ENCODE measurements at regions not wholly inside any gene's neighbourhood (a gene's known extent, or its start where the extent isn't known, plus 50 kb on each side); places are given as distances from the start of the nearest gene placed in this dataset.
A peak's percentile ranks its signal among the peaks of the same experiment; 100 is the strongest.

DNA sequence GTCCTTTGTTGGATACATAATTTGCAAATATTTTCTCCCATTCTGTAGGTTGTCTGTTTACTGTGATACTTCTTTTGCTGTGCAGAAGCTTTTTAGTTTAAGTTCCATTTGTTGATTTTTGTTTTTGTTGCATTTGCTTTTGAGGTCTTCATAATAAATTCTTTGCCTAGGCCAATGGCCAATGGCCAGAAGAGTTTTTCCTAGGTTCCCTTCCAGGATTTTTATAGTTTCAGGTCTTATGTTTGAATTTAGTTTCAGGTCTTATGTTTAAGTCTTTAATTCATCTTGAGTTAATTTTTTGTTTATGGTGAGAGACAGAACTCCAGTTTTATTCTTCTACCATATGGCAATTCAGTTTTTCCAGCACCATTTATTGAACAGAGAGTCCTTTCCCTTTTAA lies 90.1 kb upstream of the GOT2 start:
- Histone ChIP-seq H3K79me2 (ENCODE audit: control insufficient read depth, insufficient read depth, low read length) (no peaks in the 10 kb centered on the region), H3K4me1 (replicated peaks in 1 of 2; ENCODE audit: control insufficient read depth in 2 of 2, insufficient read depth in 2 of 2, low read length in 2 of 2) (no peaks in the 10 kb centered on the region), H3K36me3 (ENCODE audit: control insufficient read depth, insufficient read depth, low read length) (no peaks in the 10 kb centered on the region), H3K27me3 (ENCODE audit: control insufficient read depth in 2 of 2, insufficient read depth in 2 of 2, low read length in 2 of 2) (no peaks in the 10 kb centered on the region; a peak in 1 of 5 replicates), H3K4me3 (no peak overlapping the region), H3K27ac (ENCODE audit: extremely low read depth, low read depth, low read length) (no peak overlapping the region), H3K4me2 (ENCODE audit: insufficient read depth, low read length) (no peak overlapping the region), H3K9me3 (replicated peaks; ENCODE audit: control insufficient read depth, insufficient read depth, low read depth, low read length) (no peaks in the 10 kb centered on the region), H4K20me1 (replicated peaks; ENCODE audit: control insufficient read depth, insufficient read depth, low read length) (no peaks in the 10 kb centered on the region), H3K9ac (ENCODE audit: insufficient read depth in 1 of 2, low read depth in 2 of 2, low read length in 2 of 2) (no peak overlapping the region), H2AFZ (ENCODE audit: low read depth, low read length) (no peak overlapping the region), H3K9me1 (ENCODE audit: control insufficient read depth, insufficient read depth, low read length) (no peaks in the 10 kb centered on the region)
- in situ Hi-C loops (cut with MboI): no loop called here
- no peak for ATAC-seq
- intact Hi-C loops (cut with micrococcal nuclease): no loop called here
- no peak for FAIRE-seq
- no TSS peak for BruUV-seq (replicated peaks)
- no peak for DNase-seq (ENCODE audit: extremely low read depth in 1 of 4, low spot score in 3 of 4)
- ChIA-PET CTCF (ENCODE audit: low intra/inter-chr PET ratio) (no interaction called here), POLR2A (no interaction called here)
- no peak for TF ChIP-seq ZNF140 (CRISPR knock-in tag; IDR thresholded peaks at IDR 0.05)

- Histone ChIP-seq H3K9me3 (replicated peaks; ENCODE audit: control insufficient read depth, insufficient read depth, low read depth, low read length) (no peaks in the 10 kb centered on the region), H3K79me2 (ENCODE audit: control insufficient read depth, insufficient read depth, low read length) (no peaks in the 10 kb centered on the region), H3K9ac (ENCODE audit: insufficient read depth in 1 of 2, low read depth in 2 of 2, low read length in 2 of 2) (no peak overlapping the region), H3K4me3 (no peak overlapping the region), H4K20me1 (replicated peaks; ENCODE audit: control insufficient read depth, insufficient read depth, low read length) (no peaks in the 10 kb centered on the region), H3K27ac (ENCODE audit: extremely low read depth, low read depth, low read length) (no peak overlapping the region), H3K4me2 (ENCODE audit: insufficient read depth, low read length) (no peak overlapping the region), H3K36me3 (ENCODE audit: control insufficient read depth, insufficient read depth, low read length) (no peaks in the 10 kb centered on the region), H3K27me3 (ENCODE audit: control insufficient read depth in 2 of 2, insufficient read depth in 2 of 2, low read length in 2 of 2) (no peaks in the 10 kb centered on the region; a peak in 1 of 5 replicates), H3K4me1 (replicated peaks in 1 of 2; ENCODE audit: control insufficient read depth in 2 of 2, insufficient read depth in 2 of 2, low read length in 2 of 2) (no peaks in the 10 kb centered on the region), H2AFZ (ENCODE audit: low read depth, low read length) (no peak overlapping the region), H3K9me1 (ENCODE audit: control insufficient read depth, insufficient read depth, low read length) (no peaks in the 10 kb centered on the region)
- FAIRE-seq (no peak), DNase-seq (ENCODE audit: extremely low read depth in 1 of 4, low spot score in 3 of 4) (no peak), ATAC-seq (no peak)
- no TSS peak for BruUV-seq (replicated peaks)
- POLR2A ChIA-PET: no interaction called here
- intact Hi-C loops (cut with micrococcal nuclease): no loop called here
- in situ Hi-C loops (cut with MboI): no loop called here
- no peak for TF ChIP-seq HCFC1 (IDR thresholded peaks at IDR 0.05; ENCODE audit: low read depth, low read length)
- TF ChIP-seq TCFL5 (CRISPR knock-in tag; conservative IDR thresholded peaks at IDR 0.05): no peak
- TF ChIP-seq RCOR1 (IDR thresholded peaks at IDR 0.05; ENCODE audit: borderline replicate concordance in 1 of 2, low read depth in 2 of 2, low read length in 2 of 2): no peak
- TF ChIP-seq, protein P1, sequence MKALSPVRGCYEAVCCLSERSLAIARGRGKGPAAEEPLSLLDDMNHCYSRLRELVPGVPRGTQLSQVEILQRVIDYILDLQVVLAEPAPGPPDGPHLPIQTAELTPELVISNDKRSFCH (CRISPR knock-in tag; IDR thresholded peaks at IDR 0.05): no peak
- TF ChIP-seq, protein P1 (tag; IDR thresholded peaks at IDR 0.05): no peak
- no peak for TF ChIP-seq HDAC3 (IDR thresholded peaks at IDR 0.05; ENCODE audit: borderline replicate concordance, partially characterized antibody)
- peak; percentile 12 for TF ChIP-seq RBM25 (IDR thresholded peaks at IDR 0.05; ENCODE audit: low read depth, low read length, severe bottlenecking)
- TF ChIP-seq ZNF146 (CRISPR knock-in tag; IDR thresholded peaks at IDR 0.05; ENCODE audit: unreplicated experiment): peak; percentile 23
- CTCF ChIA-PET (ENCODE audit: low intra/inter-chr PET ratio): no interaction called here
Observed at GRCh38 chr16:58821886-58822285, 87.8 kb upstream of the GOT2 start.
